Vagina (tissue), 2 donors: ENCODE measurements at regions not wholly inside any gene's neighbourhood (a gene's known extent, or its start where the extent isn't known, plus 50 kb on each side); places are given as distances from the start of the nearest gene placed in this dataset.
"Not testable (repeated sequence)": the region's sequence is repeated elsewhere in the genome, so short reads cannot be mapped to it uniquely, and the experiment has no call there.

Experiments
- CTCF ChIP-seq, 3 experiments: fragments of 450-650 bp in 2 of 3; fragments of 200-600 bp in 1 of 3; sonication (generic) in 1 of 3; IDR thresholded peaks; one replicate each; pipeline ENCODE4 v1.5.1; 2017 to 2019; ENCODE audit warnings: antibody characterized with exemption in 3 of 3, mild to moderate bottlenecking in 2 of 3, moderate library complexity in 2 of 3
- POLR2A ChIP-seq, 2 donors: fragments of 450-650 bp; IDR thresholded peaks; one replicate each; pipeline ENCODE4 v1.6.1; 2017; ENCODE audit warnings: antibody characterized with exemption in 2 of 2, mild to moderate bottlenecking in 2 of 2, moderate library complexity in 2 of 2

GRCh38 chr21:10271666-10272207, 249.6 kb upstream of the TPTE start:
- not testable (repeated sequence) for TF ChIP-seq CTCF, POLR2A (IDR thresholded peaks at IDR 0.05)
